NCI-H2196 treated with DMSO at 0.1 percent for 48 hours (cell line): ENCODE measurements at regions not wholly inside any gene's neighbourhood (a gene's known extent, or its start where the extent isn't known, plus 50 kb on each side); places are given as distances from the start of the nearest gene placed in this dataset.

ENCODE experiments used
- DNase-seq: peaks from one replicate; lab custom pipeline; 2025; ENCODE audit not compliant: unreplicated experiment; lab: John Stamatoyannopoulos, UW

GRCh38 chr6:160899671-160900430, 91.7 kb upstream of the MAP3K4 start:
- DNase-seq, result no peak

GRCh38 chr6:160911949-160912348, 79.6 kb upstream of the MAP3K4 start:
- DNase-seq, result no peak

GRCh38 chr6:160912411-160912810, 79.2 kb upstream of the MAP3K4 start:
- no peak for DNase-seq

GRCh38 chr6:160917572-160917971, 74.0 kb upstream of the MAP3K4 start:
- DNase-seq, result no peak

GRCh38 chr6:160919723-160920440, 71.7 kb upstream of the MAP3K4 start:
- no peak for DNase-seq

- DNase-seq, result no peak
These were observed 70.5 kb upstream of the MAP3K4 start for GRCh38 chr6:160921095-160921494.

- DNase-seq, result no peak
These were observed 65.0 kb upstream of the MAP3K4 start for GRCh38 chr6:160926281-160927276.

GRCh38 chr6:160927416-160927815, 64.2 kb upstream of the MAP3K4 start:
- no peak for DNase-seq

GRCh38 chr6:160929361-160929760, 62.2 kb upstream of the MAP3K4 start:
- DNase-seq, result no peak

GRCh38 chr6:160929831-160930230, 61.7 kb upstream of the MAP3K4 start:
- DNase-seq, result no peak

- DNase-seq, result peak; percentile 4
These were observed 60.8 kb upstream of the MAP3K4 start for GRCh38 chr6:160930547-160931377.

- DNase-seq, result no peak
These were observed 59.9 kb upstream of the MAP3K4 start for GRCh38 chr6:160931378-160932310.

GRCh38 chr6:160933256-160933655, 58.3 kb upstream of the MAP3K4 start:
- DNase-seq, result no peak

- no peak for DNase-seq
These were observed 57.4 kb upstream of the MAP3K4 start for GRCh38 chr6:160934157-160934556.

- no peak for DNase-seq
These were observed 51.4 kb upstream of the MAP3K4 start for GRCh38 chr6:160940197-160940596.
